Neural cell (in vitro differentiated cells): ENCODE measurements at regions not wholly inside any gene's neighbourhood (a gene's known extent, or its start where the extent isn't known, plus 50 kb on each side); places are given as distances from the start of the nearest gene placed in this dataset.

Source experiments
- H2AFZ ChIP-seq: fragments of 200-600, 300-800 bp; sonication (generic), shearing (Covaris generic); 2 replicates; pipeline ENCODE4 v1.6.0; 2014; ENCODE audit warnings: low read depth, mild to moderate bottlenecking, antibody characterized with exemption, low read length, moderate library complexity
- H3F3A ChIP-seq: fragments of 200-600 bp; shearing (Covaris generic); 2 replicates; pipeline ENCODE4 v1.6.1; 2016; ENCODE audit warnings: mild to moderate bottlenecking, moderate library complexity, mixed read lengths, antibody characterized with exemption, low read length; ENCODE audit not compliant: insufficient read depth, poor library complexity, severe bottlenecking
- H3K27ac ChIP-seq: fragments of 200-600, 300-800 bp; sonication (generic), shearing (Covaris generic); 2 replicates; pipeline ENCODE4 v1.5.1; 2014; ENCODE audit warnings: mild to moderate bottlenecking, low read length, moderate library complexity
- H3K27me3 ChIP-seq: fragments of 300-800, 200-600 bp; sonication (generic), shearing (Covaris generic); 2 replicates; pipeline ENCODE4 v1.6.0; 2014; ENCODE audit warnings: mild to moderate bottlenecking, low read depth, low read length, moderate library complexity; ENCODE audit not compliant: insufficient read depth
- H3K36me3 ChIP-seq: fragments of 300-800, 200-600 bp; sonication (generic), shearing (Covaris generic); 2 replicates; pipeline ENCODE4 v1.5.1; 2014; ENCODE audit warnings: mild to moderate bottlenecking, antibody characterized with exemption, low read length, moderate library complexity; ENCODE audit not compliant: insufficient read depth
- H3K4me2 ChIP-seq: fragments of 300-800, 200-600 bp; sonication (generic), shearing (Covaris generic); 2 replicates; pipeline ENCODE4 v1.6.0; 2014; ENCODE audit warnings: mild to moderate bottlenecking, low read length
- H3K4me3 ChIP-seq: fragments of 300-800, 200-600 bp; sonication (generic), shearing (Covaris generic); 2 replicates; pipeline ENCODE4 v1.5.1; 2014; ENCODE audit warnings: mild to moderate bottlenecking, low read length, moderate library complexity
- H3K79me2 ChIP-seq: fragments of 200-600 bp; shearing (Covaris generic); replicated peaks from 2 replicates; pipeline ENCODE4 v1.6.0; 2014; ENCODE audit warnings: mild to moderate bottlenecking, low read length, moderate library complexity; ENCODE audit not compliant: insufficient read depth
- H3K9ac ChIP-seq: fragments of 300-800, 200-600 bp; sonication (generic), shearing (Covaris generic); 2 replicates; pipeline ENCODE4 v1.6.1; 2016; ENCODE audit warnings: mild to moderate bottlenecking, low read length, mixed read lengths
- H3K9me2 ChIP-seq: fragments of 200-600 bp; shearing (Covaris generic); 2 replicates; pipeline ENCODE4 v1.6.1; 2016; ENCODE audit warnings: mild to moderate bottlenecking, low read length, mixed read lengths; ENCODE audit not compliant: insufficient read depth
- H3K9me3 ChIP-seq: fragments of 200-600, 300-800 bp; sonication (generic), shearing (Covaris generic); 2 replicates; pipeline ENCODE4 v1.6.1; 2016; ENCODE audit warnings: mild to moderate bottlenecking, mixed run types, low read length, moderate library complexity, mixed read lengths
- H4K20me1 ChIP-seq: fragments of 200-600 bp; shearing (Covaris generic); 2 replicates; pipeline ENCODE4 v1.6.1; 2016; ENCODE audit warnings: mild to moderate bottlenecking, mixed run types; ENCODE audit not compliant: insufficient read depth
- CTCF ChIP-seq: fragments of 450-650 bp; IDR thresholded peaks from 2 replicates; pipeline ENCODE4 v1.5.1; 2014; ENCODE audit warnings: antibody characterized with exemption, mild to moderate bottlenecking, moderate library complexity; ENCODE audit not compliant: poor library complexity, severe bottlenecking
- EP300 ChIP-seq: fragments of 450-650 bp; conservative IDR thresholded peaks from 2 replicates; pipeline ENCODE4 v1.6.1; 2014; ENCODE audit warnings: antibody characterized with exemption, mild to moderate bottlenecking, moderate library complexity; ENCODE audit not compliant: poor library complexity, severe bottlenecking
- EZH2 ChIP-seq: fragments of 200-600, 300-800 bp; shearing (Covaris generic), sonication (generic); IDR thresholded peaks from 2 replicates; pipeline ENCODE4 v1.6.1; 2014; ENCODE audit warnings: antibody characterized with exemption, low read length, borderline replicate concordance, mild to moderate bottlenecking; ENCODE audit not compliant: insufficient read depth, poor library complexity, severe bottlenecking
- MXI1 ChIP-seq: fragments of 450-650 bp; conservative IDR thresholded peaks from 2 replicates; pipeline ENCODE4 v1.6.1; 2014; ENCODE audit warnings: antibody characterized with exemption, mild to moderate bottlenecking; ENCODE audit not compliant: poor library complexity, severe bottlenecking
- POLR2AphosphoS5 ChIP-seq: IDR thresholded peaks from 2 replicates; pipeline ENCODE4 v1.6.1; 2012
- RAD21 ChIP-seq: fragments of 450-650 bp; conservative IDR thresholded peaks from 2 replicates; pipeline ENCODE4 v1.6.1; 2014; ENCODE audit warnings: antibody characterized with exemption, mild to moderate bottlenecking, moderate library complexity
- REST ChIP-seq: IDR thresholded peaks from 2 replicates; pipeline ENCODE4 v1.6.1; 2012; ENCODE audit warnings: borderline replicate concordance
- SMC3 ChIP-seq: fragments of 450-650 bp; conservative IDR thresholded peaks from 2 replicates; pipeline ENCODE4 v1.6.1; 2014; ENCODE audit warnings: antibody characterized with exemption, mild to moderate bottlenecking, moderate library complexity; ENCODE audit not compliant: poor library complexity
- TAF1 ChIP-seq: IDR thresholded peaks from 2 replicates; pipeline ENCODE4 v1.6.1; 2012; ENCODE audit warnings: low read depth

- Histone ChIP-seq H3K9me2 (no peaks in the 10 kb centered on the region), H3K9me3 (no peaks in the 10 kb centered on the region), H3K27ac (no peak overlapping the region), H3F3A (no peaks in the 10 kb centered on the region), H3K36me3 (no peaks in the 10 kb centered on the region), H3K27me3 (no peaks in the 10 kb centered on the region), H4K20me1 (no peaks in the 10 kb centered on the region), H3K4me3 (no peak overlapping the region), H2AFZ (no peak overlapping the region), H3K4me2 (no peak overlapping the region), H3K9ac (no peak overlapping the region), H3K79me2 (no peaks in the 10 kb centered on the region)
- TF ChIP-seq REST = no peak
- TF ChIP-seq MXI1 = no peak
- no peak for TF ChIP-seq EP300
- TF ChIP-seq POLR2AphosphoS5 = no peak
- no peak for TF ChIP-seq EZH2
- no peak for TF ChIP-seq RAD21
Measured at GRCh38 chr2:181772334-181772733, 92.0 kb upstream of the NEUROD1 start.

DNA sequence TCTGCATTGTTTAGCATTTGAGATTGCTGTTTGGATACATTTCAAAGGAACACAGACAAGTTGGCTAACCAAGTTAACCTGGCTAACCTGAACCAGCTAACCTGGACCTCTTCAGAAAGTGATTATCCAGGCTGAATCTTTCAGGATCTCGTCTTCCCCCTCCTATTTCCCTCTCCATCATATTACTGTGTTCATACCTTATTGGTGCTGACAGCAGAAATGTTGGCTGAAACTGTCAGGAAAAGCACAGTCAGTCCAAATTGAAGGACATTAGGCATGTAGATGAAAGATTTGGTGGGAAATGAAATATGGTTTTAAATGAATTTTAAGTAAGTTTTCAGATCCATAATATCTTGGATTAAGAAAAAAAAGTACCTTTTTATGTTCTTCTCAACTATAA, 92.5 kb upstream of the NEUROD1 start:
- H3F3A ChIP-seq = no peaks in the 10 kb centered on the region
- H3K4me3 ChIP-seq = no peak overlapping the region
- H3K9ac ChIP-seq = no peak overlapping the region
- no peak overlapping the region for H3K4me2 ChIP-seq
- H3K79me2 ChIP-seq = no peaks in the 10 kb centered on the region
- H4K20me1 ChIP-seq = no peaks in the 10 kb centered on the region
- no peak overlapping the region for H2AFZ ChIP-seq
- no peaks in the 10 kb centered on the region for H3K27me3 ChIP-seq
- H3K9me3 ChIP-seq = no peaks in the 10 kb centered on the region
- H3K36me3 ChIP-seq = no peaks in the 10 kb centered on the region
- no peak overlapping the region for H3K27ac ChIP-seq
- no peaks in the 10 kb centered on the region for H3K9me2 ChIP-seq
- TF ChIP-seq POLR2AphosphoS5 (no peak), SMC3 (no peak), EZH2 (no peak), EP300 (no peak)

DNA sequence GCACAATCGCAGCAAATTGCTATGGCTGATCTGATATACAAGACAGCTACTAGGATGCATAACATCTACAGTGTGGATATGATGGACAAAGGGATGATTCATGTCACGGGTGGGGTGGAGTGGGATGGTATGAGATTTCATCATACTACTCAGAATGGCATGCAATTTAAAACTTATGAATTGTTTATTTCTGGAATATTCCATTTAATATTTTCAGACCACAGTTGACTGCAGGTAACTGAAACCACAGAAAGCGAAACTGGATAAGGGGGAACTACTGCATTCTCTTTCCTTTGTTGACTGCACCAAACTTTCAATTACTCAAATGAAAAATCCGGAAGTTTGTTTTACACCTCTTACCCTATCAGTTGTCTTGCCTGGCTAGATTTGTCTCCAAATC, 94.4 kb upstream of the NEUROD1 start:
- Histone ChIP-seq H3K9me2 (no peaks in the 10 kb centered on the region), H3K27ac (no peak overlapping the region), H4K20me1 (no peaks in the 10 kb centered on the region), H3K4me3 (no peak overlapping the region), H3K79me2 (no peaks in the 10 kb centered on the region), H3K9me3 (no peaks in the 10 kb centered on the region), H3F3A (no peaks in the 10 kb centered on the region), H3K27me3 (no peaks in the 10 kb centered on the region), H2AFZ (no peak overlapping the region), H3K9ac (no peak overlapping the region), H3K4me2 (no peak overlapping the region), H3K36me3 (no peaks in the 10 kb centered on the region)
- TF ChIP-seq TAF1 (no peak), REST (no peak), RAD21 (no peak), CTCF (no peak), POLR2AphosphoS5 (no peak), SMC3 (no peak), EP300 (no peak), MXI1 (no peak), EZH2 (no peak)
